Breast epithelium (tissue), 4 donors: ENCODE measurements at regions not wholly inside any gene's neighbourhood (a gene's known extent, or its start where the extent isn't known, plus 50 kb on each side); places are given as distances from the start of the nearest gene placed in this dataset.
"Not testable (repeated sequence)": the region's sequence is repeated elsewhere in the genome, so short reads cannot be mapped to it uniquely, and the experiment has no call there.

Experiments used
- DNase-seq, 2 donors: peaks; one replicate each; pipeline ENCODE4 v3.0.0-alpha.2; 2019; ENCODE audit warnings: low spot score in 2 of 2
- H3K27ac ChIP-seq, 2 donors: fragments of 200-600 bp; sonication (generic) in 1 of 2; one replicate each; pipeline ENCODE4 v1.5.1; 2016 to 2019; ENCODE audit warnings: mild to moderate bottlenecking in 1 of 2
- H3K27me3 ChIP-seq, 2 donors: fragments of 200-600 bp; sonication (generic) in 1 of 2; one replicate each; pipeline versions ENCODE4 v1.5.1 to v1.6.0; 2017 to 2019; ENCODE audit warnings: control low read depth in 1 of 2, mild to moderate bottlenecking in 1 of 2
- H3K36me3 ChIP-seq: fragments of 200-600 bp; one replicate; pipeline ENCODE4 v1.5.1; 2019
- H3K4me1 ChIP-seq, 2 donors: fragments of 200-600 bp; sonication (generic); one replicate each; pipeline ENCODE4 v1.5.1; 2016 to 2019; ENCODE audit warnings: control low read depth in 1 of 2
- H3K4me3 ChIP-seq, 3 donors: fragments of 200-600 bp; sonication (generic); 1 replicate in 2 of 3; 2 replicates in 1 of 3; pipeline ENCODE4 v1.5.1; 2016 to 2019; ENCODE audit warnings: mild to moderate bottlenecking in 3 of 3, moderate library complexity in 2 of 3
- H3K9me3 ChIP-seq, 2 donors: fragments of 200-600 bp; sonication (generic) in 1 of 2; one replicate each; pipeline ENCODE4 v1.5.1; 2016 to 2019; ENCODE audit warnings: control low read depth in 1 of 2
- intact Hi-C: fragments of 100-400 bp; cut with DNase I; formaldehyde crosslinking; loops from one replicate; pipeline ENCODE4 v1.15.1; 2023; ENCODE audit warnings: low total_unique reads

DNA sequence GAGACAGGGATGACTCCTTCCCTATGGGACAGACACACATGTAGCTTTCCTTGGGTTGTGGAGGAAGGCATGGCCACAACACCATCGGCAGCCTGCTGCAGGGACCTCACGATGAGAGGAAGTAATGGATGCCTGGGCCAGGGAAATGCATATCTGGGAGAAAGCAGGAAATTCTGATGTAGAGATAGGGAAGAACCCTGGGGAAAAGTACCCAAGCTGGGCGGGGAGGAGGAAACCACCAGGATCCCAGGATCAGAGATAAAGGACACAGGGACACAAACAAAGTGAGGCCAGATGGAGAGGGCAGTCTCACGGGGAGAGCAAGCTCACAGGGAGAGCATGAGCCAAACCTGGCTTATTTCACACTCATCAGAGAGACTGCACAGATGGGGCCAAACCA is 294.7 kb upstream of the TEKT4 start:
- H3K27me3 ChIP-seq, intact Hi-C loops, H3K4me3 ChIP-seq, H3K9me3 ChIP-seq, H3K36me3 ChIP-seq, DNase-seq, H3K4me1 ChIP-seq, H3K27ac ChIP-seq: not testable (repeated sequence)

DNA sequence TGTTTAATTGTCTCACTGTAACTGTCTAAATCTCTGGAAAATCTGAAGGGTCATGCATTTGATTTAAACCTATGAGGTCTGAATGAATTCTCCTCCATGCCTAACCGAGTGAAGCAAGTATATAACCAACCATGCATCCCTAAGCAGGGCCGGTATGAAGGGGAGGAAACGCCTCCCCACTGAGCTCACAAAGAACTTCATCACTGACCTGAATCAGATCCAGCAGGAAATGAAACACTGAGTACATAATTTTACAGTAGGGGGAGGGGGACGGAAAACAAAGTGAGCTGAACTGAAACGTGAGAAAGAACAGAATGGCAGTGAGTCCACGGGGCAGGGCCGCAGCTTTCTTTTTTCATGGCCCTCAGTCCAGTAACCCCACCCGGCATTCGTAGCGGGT is 294.1 kb upstream of the TEKT4 start:
- DNase-seq, H3K27me3 ChIP-seq, intact Hi-C loops, H3K9me3 ChIP-seq, H3K4me3 ChIP-seq, H3K4me1 ChIP-seq, H3K27ac ChIP-seq, H3K36me3 ChIP-seq: not testable (repeated sequence)

DNA sequence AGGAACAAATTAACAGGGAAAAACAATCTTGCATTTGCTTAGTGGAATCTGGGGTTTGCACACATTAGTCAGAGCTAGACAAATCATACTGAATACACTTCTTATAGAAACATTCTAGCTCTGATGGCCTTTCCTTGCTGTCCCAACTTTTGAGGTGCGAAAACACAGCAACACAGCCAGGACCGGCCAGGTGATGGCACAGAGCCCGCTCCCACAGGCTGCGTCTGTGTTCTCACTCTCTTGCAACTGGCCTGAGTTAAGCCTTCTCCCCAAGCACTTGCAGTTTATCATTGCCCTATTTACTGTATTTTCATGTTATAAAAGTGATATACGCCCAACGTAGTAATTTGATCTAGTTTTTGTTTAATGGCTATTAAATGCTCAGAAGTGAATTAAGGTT is 292.0 kb upstream of the TEKT4 start:
- H3K36me3 ChIP-seq, H3K4me1 ChIP-seq, DNase-seq, H3K27me3 ChIP-seq, H3K4me3 ChIP-seq, intact Hi-C loops, H3K9me3 ChIP-seq, H3K27ac ChIP-seq: not testable (repeated sequence)

DNA sequence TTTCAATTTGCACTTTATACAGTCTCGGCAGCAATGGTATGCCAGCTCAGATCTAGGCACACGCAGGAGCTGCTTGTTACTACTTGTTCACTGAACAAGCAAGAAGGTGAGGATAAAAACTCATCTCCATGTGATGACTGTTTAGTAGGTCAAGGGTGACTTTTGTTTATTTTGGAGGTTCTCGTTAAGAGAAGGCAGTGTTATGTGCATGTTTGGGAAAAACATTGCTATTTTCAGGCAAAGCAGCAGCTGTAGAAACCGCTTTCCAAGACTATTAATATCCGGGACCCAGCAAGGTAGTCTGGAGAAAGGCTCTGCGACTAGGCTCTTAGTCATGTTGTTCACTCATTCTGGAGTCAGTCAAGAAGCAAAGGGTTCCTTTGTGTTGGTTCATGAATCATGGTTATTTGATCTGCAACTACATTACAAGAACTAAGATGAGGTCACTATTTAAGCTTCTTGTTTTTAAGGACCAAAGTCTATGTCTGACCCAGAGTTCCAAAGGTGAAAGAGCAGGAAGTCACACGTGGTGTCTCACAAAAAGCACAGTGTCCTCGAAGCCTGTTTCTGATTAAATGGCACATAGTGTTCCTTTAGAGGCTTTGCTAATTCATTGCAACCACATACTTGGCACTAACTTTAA is 288.0 kb upstream of the TEKT4 start:
- H3K27ac ChIP-seq, H3K27me3 ChIP-seq: not testable (repeated sequence)

DNA sequence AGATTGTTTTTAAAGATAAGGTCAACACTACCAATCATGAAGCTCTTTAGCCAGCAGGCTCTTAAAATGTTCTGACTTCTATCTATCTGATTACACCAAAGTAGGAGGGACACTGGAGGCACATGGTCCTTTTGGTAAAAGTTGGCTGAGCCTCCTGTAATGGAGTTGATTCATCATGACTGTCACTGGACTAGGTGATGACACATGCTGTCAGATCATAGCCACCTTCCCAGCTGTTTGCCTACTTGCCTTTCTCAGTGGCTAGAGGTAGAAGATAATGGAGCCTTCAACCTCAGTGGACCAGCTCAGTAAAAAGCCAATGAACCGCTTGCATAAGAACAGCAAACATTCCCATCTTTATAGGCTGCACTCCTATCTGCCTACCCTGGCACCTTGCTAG is 286.7 kb upstream of the TEKT4 start:
- H3K4me1 ChIP-seq, H3K27me3 ChIP-seq, H3K4me3 ChIP-seq, intact Hi-C loops, H3K9me3 ChIP-seq, H3K36me3 ChIP-seq, DNase-seq, H3K27ac ChIP-seq: not testable (repeated sequence)

More for the DNA sequence above, 288.0 kb upstream of the TEKT4 start:
- H3K36me3 ChIP-seq, H3K4me1 ChIP-seq, H3K4me3 ChIP-seq, DNase-seq, intact Hi-C loops, H3K9me3 ChIP-seq: not testable (repeated sequence)

DNA sequence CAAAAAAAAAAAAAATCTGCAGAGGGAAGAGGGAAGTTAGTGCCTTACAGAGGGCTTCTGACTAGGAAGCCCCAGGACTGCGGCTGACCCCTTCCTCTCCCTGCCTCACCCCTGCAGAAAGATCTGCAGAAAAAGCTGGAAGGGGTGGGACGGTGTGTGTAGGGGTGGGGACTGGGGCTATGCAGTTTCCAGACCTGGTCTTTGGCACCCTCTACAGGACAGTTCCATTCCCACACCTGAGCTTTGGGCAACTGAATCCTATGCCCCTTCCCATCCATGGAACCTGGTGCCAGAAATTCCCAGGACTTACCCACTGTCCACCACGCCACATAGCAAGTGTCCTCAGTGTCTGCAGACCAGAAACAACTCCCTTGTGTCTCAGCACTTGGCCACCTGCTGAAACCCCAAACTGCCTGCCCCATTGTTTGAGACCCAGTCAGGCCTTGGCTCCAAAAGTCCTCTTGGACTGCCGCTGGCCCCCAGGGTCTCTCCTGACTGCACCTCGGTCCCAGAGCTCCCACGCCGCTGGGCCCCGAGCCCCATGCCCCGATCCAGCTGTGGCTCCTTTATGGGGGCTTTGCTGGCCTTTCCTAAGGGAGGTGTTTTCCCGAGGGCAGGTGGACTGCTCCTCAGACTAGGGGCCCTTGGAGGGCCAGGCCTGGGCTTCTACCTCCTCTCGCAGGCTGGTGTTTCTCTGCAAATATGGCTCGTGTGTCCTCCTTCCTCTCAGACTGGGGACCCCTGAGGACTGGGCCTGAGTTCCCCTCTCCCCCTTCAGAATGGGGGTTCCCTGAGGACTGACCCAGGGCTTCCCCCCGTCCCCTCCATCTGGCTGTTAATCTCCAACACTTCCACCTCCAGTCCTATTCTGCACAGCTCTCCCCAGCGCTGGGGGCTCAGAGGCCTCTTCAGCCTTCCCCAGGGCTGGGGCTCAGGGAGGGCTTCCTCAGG is 284.9 kb upstream of the TEKT4 start:
- intact Hi-C loops, H3K4me1 ChIP-seq, H3K27me3 ChIP-seq, H3K9me3 ChIP-seq, H3K4me3 ChIP-seq, H3K36me3 ChIP-seq, H3K27ac ChIP-seq, DNase-seq: not testable (repeated sequence)

DNA sequence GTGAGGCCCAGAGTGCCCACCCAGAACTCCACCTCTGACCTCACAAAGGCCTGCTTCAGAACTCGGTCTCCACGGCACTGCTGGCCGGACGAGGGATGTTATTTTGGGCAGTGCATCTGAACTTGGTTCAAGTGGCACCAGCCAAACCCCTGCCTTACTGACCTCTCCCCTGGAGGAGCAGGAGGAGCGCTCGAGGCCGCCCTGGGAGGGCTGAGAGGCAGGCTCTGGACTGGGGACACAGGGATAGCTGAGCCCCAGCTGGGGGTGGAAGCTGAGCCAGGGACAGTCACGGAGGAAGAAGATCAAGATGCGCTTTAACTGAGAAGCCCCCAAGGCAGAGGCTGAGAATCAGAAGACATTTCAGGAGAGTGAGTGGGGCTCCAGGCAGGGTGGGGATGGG is 284.2 kb upstream of the TEKT4 start:
- intact Hi-C loops, H3K9me3 ChIP-seq, H3K4me1 ChIP-seq, H3K36me3 ChIP-seq, H3K4me3 ChIP-seq, H3K27ac ChIP-seq, DNase-seq, H3K27me3 ChIP-seq: not testable (repeated sequence)

DNA sequence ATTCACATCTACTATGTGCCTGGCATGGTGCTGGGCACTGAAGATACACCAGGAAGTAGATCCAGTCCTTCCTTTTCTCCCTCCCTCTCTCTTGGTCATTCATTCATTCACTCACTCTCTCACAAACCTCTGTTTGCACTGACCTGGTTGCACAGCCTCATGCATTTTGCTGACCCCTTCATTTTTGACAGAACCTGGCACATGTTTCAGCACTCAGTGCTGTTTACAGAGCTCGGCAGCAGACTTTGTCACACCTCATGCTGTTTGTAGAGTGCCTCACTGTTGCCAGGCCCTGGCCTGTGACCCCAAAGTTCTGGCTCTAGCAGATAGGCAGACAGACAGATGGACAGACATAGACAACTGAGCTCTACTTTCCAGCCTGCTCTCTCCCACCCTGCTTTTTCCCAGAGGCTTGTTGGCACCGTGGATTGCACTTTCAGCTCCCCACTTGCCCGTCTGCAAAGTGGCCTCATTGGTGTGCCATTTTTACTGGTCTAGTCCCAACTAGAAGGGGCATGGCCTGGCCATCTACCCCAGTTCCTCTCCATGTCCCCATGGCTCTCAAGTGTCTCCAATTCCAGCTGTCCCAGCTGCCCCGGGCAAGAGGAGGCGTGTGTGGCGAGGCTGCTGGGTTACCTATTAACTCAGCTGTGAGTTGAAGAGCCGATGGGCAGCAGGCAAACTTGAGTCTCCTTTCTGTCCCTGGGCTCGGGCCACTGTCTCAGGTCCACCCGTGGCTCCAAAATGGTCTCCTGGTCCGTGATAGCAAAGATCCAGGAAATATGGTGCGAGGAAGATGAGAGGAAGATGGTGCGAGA is 277.0 kb upstream of the TEKT4 start:
- H3K4me1 ChIP-seq, intact Hi-C loops, H3K4me3 ChIP-seq, H3K27ac ChIP-seq, H3K9me3 ChIP-seq, H3K27me3 ChIP-seq, H3K36me3 ChIP-seq, DNase-seq: not testable (repeated sequence)

DNA sequence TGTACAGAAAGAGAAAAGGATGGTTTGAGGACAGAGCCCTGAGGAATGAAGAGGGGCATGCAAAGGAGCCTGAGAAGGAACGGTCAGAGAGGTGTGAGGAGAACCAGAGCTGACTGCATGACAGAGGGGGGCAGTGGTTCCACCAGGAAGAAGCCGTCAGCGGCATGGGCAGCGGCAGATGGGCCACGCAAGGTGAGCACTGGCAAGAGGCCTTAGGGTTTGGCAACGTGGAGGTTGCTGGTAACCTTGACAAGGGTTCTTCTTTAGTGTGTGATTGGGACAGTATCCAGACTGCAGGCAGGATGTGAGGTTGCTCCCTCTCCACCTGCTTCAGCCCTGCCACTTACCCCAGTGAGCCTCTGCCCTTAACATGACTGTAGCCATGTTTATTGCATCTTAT is 275.3 kb upstream of the TEKT4 start:
- intact Hi-C loops, H3K27ac ChIP-seq, H3K4me3 ChIP-seq: not testable (repeated sequence)

DNA sequence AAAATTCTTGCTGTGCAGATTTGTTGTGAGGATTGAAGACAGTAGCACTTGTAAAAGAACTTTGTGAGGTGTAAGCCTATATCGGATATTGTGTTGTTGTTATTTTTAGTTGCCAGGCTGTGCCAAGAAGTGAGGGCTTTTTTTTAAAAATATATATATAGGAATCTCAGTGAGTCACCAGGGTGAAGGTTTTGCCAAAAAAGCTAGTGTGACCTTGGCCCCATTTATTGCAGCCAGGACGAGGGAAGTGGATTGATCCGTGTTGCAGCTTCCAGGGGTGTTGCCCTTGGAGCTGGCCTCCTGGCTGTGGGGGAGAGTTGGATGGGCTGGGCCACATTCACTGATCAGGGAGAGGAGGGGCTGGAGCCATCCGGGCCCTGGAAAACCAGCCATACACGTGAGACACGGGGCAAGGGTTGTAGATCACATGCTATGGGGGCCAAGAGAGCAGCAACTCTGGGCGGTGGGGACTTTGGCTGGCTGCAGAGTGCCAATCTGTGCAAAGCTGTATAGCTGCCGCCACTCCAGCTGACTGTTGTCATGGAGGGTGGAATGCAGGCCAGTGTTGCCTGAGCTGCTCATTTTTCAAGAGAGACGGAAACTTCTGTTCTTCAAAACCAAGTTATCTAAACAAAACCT is 273.0 kb upstream of the TEKT4 start:
- DNase-seq, intact Hi-C loops, H3K4me3 ChIP-seq: not testable (repeated sequence)

More for the DNA sequence above, 275.3 kb upstream of the TEKT4 start:
- H3K4me1 ChIP-seq, H3K27me3 ChIP-seq, H3K9me3 ChIP-seq, H3K36me3 ChIP-seq, DNase-seq: not testable (repeated sequence)

DNA sequence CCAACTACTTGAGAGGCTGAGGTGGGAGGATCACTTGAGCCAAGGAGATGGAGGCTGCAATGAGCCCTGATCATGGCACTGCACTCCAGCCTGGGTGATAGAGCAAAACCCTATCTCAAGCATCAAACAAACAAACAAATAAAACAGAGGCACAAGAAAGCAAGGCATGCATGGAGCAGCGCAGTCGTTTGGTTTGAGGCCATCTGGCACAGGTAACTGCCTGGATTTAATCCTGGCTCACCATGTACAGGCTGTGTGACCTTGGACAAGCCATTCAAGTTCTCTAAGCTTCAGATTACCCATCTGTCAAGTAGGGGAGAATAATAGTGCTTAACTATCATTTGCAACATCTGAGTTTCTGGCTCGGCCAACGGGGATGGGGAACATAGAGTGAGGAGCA is 270.3 kb upstream of the TEKT4 start:
- intact Hi-C loops, H3K27me3 ChIP-seq, H3K9me3 ChIP-seq, H3K27ac ChIP-seq, H3K4me1 ChIP-seq, DNase-seq, H3K36me3 ChIP-seq, H3K4me3 ChIP-seq: not testable (repeated sequence)

More for the DNA sequence above, 273.0 kb upstream of the TEKT4 start:
- not testable (repeated sequence) for H3K27ac ChIP-seq, H3K27me3 ChIP-seq, H3K36me3 ChIP-seq, H3K9me3 ChIP-seq, H3K4me1 ChIP-seq
